OCI-LY3 (cell line): ENCODE measurements at regions not wholly inside any gene's neighbourhood (a gene's known extent, or its start where the extent isn't known, plus 50 kb on each side); places are given as distances from the start of the nearest gene placed in this dataset.

Experiments
- H2AFZ ChIP-seq: fragments of 200-600, 300-600 bp; shearing (Covaris generic); 2 replicates; pipeline ENCODE4 v1.6.0; 2014; ENCODE audit warnings: antibody characterized with exemption, low read depth, low read length
- H3K27ac ChIP-seq: fragments of 200-600, 300-600 bp; sonication (generic); 2 replicates; pipeline ENCODE4 v1.5.1; 2014; ENCODE audit warnings: mild to moderate bottlenecking, low read length, moderate library complexity, mixed read lengths
- H3K27me3 ChIP-seq: fragments of 200-600, 300-600 bp; sonication (generic); 2 replicates; pipeline ENCODE4 v1.6.1; 2014; ENCODE audit warnings: low read depth, low read length, mixed read lengths
- H3K36me3 ChIP-seq: fragments of 200-600, 300-600 bp; sonication (generic); replicated peaks from 2 replicates; pipeline ENCODE3; 2014; ENCODE audit warnings: low read depth, low read length, mixed read lengths
- H3K4me1 ChIP-seq: fragments of 300-600, 200-600 bp; sonication (generic); 2 replicates; pipeline ENCODE4 v1.6.1; 2014; ENCODE audit warnings: low read length, mixed read lengths
- H3K4me2 ChIP-seq: fragments of 200-600, 300-600 bp; sonication (generic); 2 replicates; pipeline ENCODE4 v1.6.1; 2014; ENCODE audit warnings: low read length, mixed read lengths
- H3K4me3 ChIP-seq: fragments of 300-600, 200-600 bp; sonication (generic); 2 replicates; pipeline ENCODE4 v1.5.1; 2014; ENCODE audit warnings: antibody characterized with exemption, mild to moderate bottlenecking, low read length, moderate library complexity
- H3K79me2 ChIP-seq: fragments of 300-600, 200-600 bp; shearing (Covaris generic); 2 replicates; pipeline ENCODE4 v1.6.1; 2014; ENCODE audit warnings: mild to moderate bottlenecking, low read length, mixed read lengths
- H3K9ac ChIP-seq: fragments of 300-600, 200-600 bp; shearing (Covaris generic); 2 replicates; pipeline ENCODE4 v1.6.0; 2014; ENCODE audit warnings: mild to moderate bottlenecking, low read length, moderate library complexity
- H3K9me3 ChIP-seq: fragments of 200-600, 300-600 bp; shearing (Covaris generic); 2 replicates; pipeline ENCODE4 v1.6.1; 2014; ENCODE audit warnings: low read length, mixed read lengths; ENCODE audit not compliant: insufficient read depth
- H4K20me1 ChIP-seq: fragments of 200-600, 300-600 bp; sonication (generic); 2 replicates; pipeline ENCODE4 v1.6.1; 2016; ENCODE audit warnings: low read length, mixed read lengths; ENCODE audit not compliant: insufficient read depth
- CTCF ChIP-seq: fragments of 200-600, 300-600 bp; sonication (generic); IDR thresholded peaks from 2 replicates; pipeline ENCODE4 v1.5.1; 2014; ENCODE audit warnings: antibody characterized with exemption, low read length, low read depth
- EZH2phosphoT487 ChIP-seq: fragments of 200-600 bp; shearing (Covaris generic); IDR thresholded peaks from 2 replicates; pipeline ENCODE4 v1.6.1; 2018; ENCODE audit warnings: antibody characterized with exemption, mixed run types, low read depth

GRCh38 chr14:51317373-51317772, 77.3 kb downstream of the TMX1 start:
- Histone ChIP-seq H3K27ac (no peak overlapping the region), H3K4me1 (no peaks in the 10 kb centered on the region), H3K9ac (no peak overlapping the region), H3K4me2 (no peak overlapping the region), H3K4me3 (no peak overlapping the region), H3K79me2 (no peaks in the 10 kb centered on the region), H2AFZ (no peak overlapping the region), H4K20me1 (no peaks in the 10 kb centered on the region), H3K36me3 (no peaks in the 10 kb centered on the region), H3K27me3 (no peaks in the 10 kb centered on the region), H3K9me3 (no peaks in the 10 kb centered on the region)
- TF ChIP-seq EZH2phosphoT487, result no peak
- no peak for TF ChIP-seq CTCF

GRCh38 chr14:51318813-51319597, 79.0 kb downstream of the TMX1 start:
- Histone ChIP-seq H3K4me1 (no peaks in the 10 kb centered on the region), H4K20me1 (no peaks in the 10 kb centered on the region), H3K9ac (no peak overlapping the region), H3K4me2 (no peak overlapping the region), H2AFZ (no peak overlapping the region), H3K27ac (no peak overlapping the region), H3K4me3 (no peak overlapping the region), H3K27me3 (no peaks in the 10 kb centered on the region), H3K36me3 (no peaks in the 10 kb centered on the region), H3K79me2 (no peaks in the 10 kb centered on the region), H3K9me3 (no peaks in the 10 kb centered on the region)
- TF ChIP-seq CTCF, result no peak
- TF ChIP-seq EZH2phosphoT487, result no peak

GRCh38 chr14:51321036-51321435, 81.0 kb downstream of the TMX1 start:
- Histone ChIP-seq H3K4me3 (no peak overlapping the region), H2AFZ (no peak overlapping the region), H3K27ac (no peak overlapping the region), H3K36me3 (no peaks in the 10 kb centered on the region), H3K9ac (no peak overlapping the region), H3K4me1 (no peaks in the 10 kb centered on the region), H3K79me2 (no peaks in the 10 kb centered on the region), H3K4me2 (no peak overlapping the region), H4K20me1 (no peaks in the 10 kb centered on the region), H3K27me3 (no peaks in the 10 kb centered on the region), H3K9me3 (no peaks in the 10 kb centered on the region)
- TF ChIP-seq CTCF (no peak), EZH2phosphoT487 (no peak)

GRCh38 chr14:51323492-51323891, 83.4 kb downstream of the TMX1 start:
- Histone ChIP-seq H3K36me3 (no peaks in the 10 kb centered on the region), H3K9me3 (no peaks in the 10 kb centered on the region), H3K27ac (no peak overlapping the region), H3K4me1 (no peaks in the 10 kb centered on the region), H3K27me3 (no peaks in the 10 kb centered on the region), H4K20me1 (no peaks in the 10 kb centered on the region), H3K4me3 (no peak overlapping the region), H3K79me2 (no peaks in the 10 kb centered on the region), H3K9ac (no peak overlapping the region), H2AFZ (no peak overlapping the region), H3K4me2 (no peak overlapping the region)
- TF ChIP-seq EZH2phosphoT487 (no peak), CTCF (no peak)
